K562 (cell line): ENCODE measurements at regions not wholly inside any gene's neighbourhood (a gene's known extent, or its start where the extent isn't known, plus 50 kb on each side); places are given as distances from the start of the nearest gene placed in this dataset.

ENCODE experiments used
- ATAC-seq: fragments of 200-7000 bp; cut with Tn5 transposase; 3 replicates; pipeline ENCODE4 v1.9.1; 2020; ENCODE audit warnings: moderate library complexity
- BruUV-seq: library from RNA; stranded (reverse); fragments of 400-500 nt; replicated peaks from 2 replicates; lab custom pipeline; 2021; lab: Mats Ljungman, UMichigan
- CTCF ChIA-PET: fragments of 300-600 bp; formaldehyde crosslinking; extraction: SDS; loops from one replicate; lab custom pipeline; 2021; ENCODE audit warnings: low intra/inter-chr PET ratio; lab: Yijun Ruan, JAX
- POLR2A ChIA-PET: fragments of 300-600, 350-650 bp; sonication (Branson Sonifier 250); formaldehyde crosslinking; extraction: SDS; loops from one replicate; lab custom pipeline; 2021; ENCODE audit warnings: antibody characterized with exemption, inconsistent platforms; lab: Yijun Ruan, JAX
- DNase-seq, 4 experiments: peaks; one replicate each; pipeline versions ENCODE4 v3.0.0 to v3.0.0-alpha.2; 2011 to 2018; ENCODE audit warnings: low spot score in 3 of 4, mixed read lengths in 3 of 4; ENCODE audit errors: extremely low read depth in 1 of 4
- FAIRE-seq: peaks from 2 replicates; lab custom pipeline; 2011; peaks lifted over from hg19 to GRCh38; lab: Jason Lieb, UNC
- H2AFZ ChIP-seq: 2 replicates; pipeline ENCODE4 v1.6.0; 2011; ENCODE audit warnings: low read depth, low read length, control low read depth, inconsistent platforms
- H3K27ac ChIP-seq: fragments of 200-600 bp; 3 replicates; pipeline ENCODE4 v1.8.0; 2011; ENCODE audit warnings: low read depth, mild to moderate bottlenecking, control low read depth, inconsistent platforms, low read length, moderate library complexity, mixed read lengths; ENCODE audit errors: extremely low read depth
- H3K27me3 ChIP-seq, 2 experiments: fragments of 300-600 bp in 1 of 2; 2 replicates in 1 of 2; 3 replicates in 1 of 2; pipeline versions ENCODE4 v1.6.0 to v1.8.0; 2011; ENCODE audit warnings: inconsistent platforms in 2 of 2, low read length in 2 of 2, mild to moderate bottlenecking in 1 of 2, mixed read lengths in 1 of 2, moderate library complexity in 1 of 2; ENCODE audit not compliant: control insufficient read depth in 2 of 2, insufficient read depth in 2 of 2
- H3K36me3 ChIP-seq: fragments of 300-600 bp; 3 replicates; pipeline ENCODE4 v1.8.0; 2011; ENCODE audit warnings: mild to moderate bottlenecking, low read length, inconsistent platforms; ENCODE audit not compliant: control insufficient read depth, insufficient read depth
- H3K4me1 ChIP-seq, 2 experiments: fragments of 200-600 bp in 1 of 2; replicated peaks in 1 of 2; 2 replicates in 1 of 2; 3 replicates in 1 of 2; pipeline versions ENCODE4 v1.5.1 to v1.8.0; 2011; ENCODE audit warnings: inconsistent platforms in 2 of 2, low read length in 2 of 2, mild to moderate bottlenecking in 1 of 2, mixed read lengths in 1 of 2, moderate library complexity in 1 of 2; ENCODE audit not compliant: control insufficient read depth in 2 of 2, insufficient read depth in 2 of 2
- H3K4me2 ChIP-seq: 2 replicates; pipeline ENCODE4 v1.6.1; 2011; ENCODE audit warnings: low read length, control low read depth, inconsistent platforms, mixed read lengths; ENCODE audit not compliant: insufficient read depth
- H3K4me3 ChIP-seq: fragments of 200-600 bp; sonication (generic), shearing (Covaris generic); 2 replicates; pipeline ENCODE4 v1.5.1; 2016; ENCODE audit warnings: control low read depth, inconsistent platforms
- H3K79me2 ChIP-seq: fragments of 200-600 bp; 3 replicates; pipeline ENCODE4 v1.8.0; 2011; ENCODE audit warnings: low read length, inconsistent platforms; ENCODE audit not compliant: control insufficient read depth, insufficient read depth
- H3K9ac ChIP-seq, 2 experiments: 2 replicates each; pipeline versions ENCODE4 v1.6.0 to v1.6.1; 2011; ENCODE audit warnings: low read depth in 2 of 2, low read length in 2 of 2, control low read depth in 1 of 2, inconsistent platforms in 1 of 2, mild to moderate bottlenecking in 1 of 2, mixed read lengths in 1 of 2; ENCODE audit not compliant: insufficient read depth in 1 of 2
- H3K9me1 ChIP-seq: one replicate; pipeline ENCODE4 v1.6.0; 2011; ENCODE audit warnings: inconsistent platforms, mild to moderate bottlenecking, low read length, moderate library complexity; ENCODE audit not compliant: control insufficient read depth, insufficient read depth
- H3K9me3 ChIP-seq: replicated peaks from 2 replicates; pipeline ENCODE4 v1.5.1; 2011; ENCODE audit warnings: low read depth, low read length, inconsistent platforms; ENCODE audit not compliant: control insufficient read depth, insufficient read depth
- H4K20me1 ChIP-seq: replicated peaks from 2 replicates; pipeline ENCODE4 v1.6.1; 2011; ENCODE audit warnings: low read length, inconsistent platforms, mixed read lengths; ENCODE audit not compliant: control insufficient read depth, insufficient read depth
- CAMTA2 ChIP-seq: fragments of 250-450 bp; sonication (Bioruptor Pico); conservative IDR thresholded peaks from 2 replicates; pipeline ENCODE4 v1.5.1; 2022
- E4F1 ChIP-seq: fragments of 250-450 bp; sonication (Bioruptor Pico); IDR thresholded peaks from 2 replicates; pipeline ENCODE4 v1.5.0; 2021; ENCODE audit warnings: mild to moderate bottlenecking, borderline replicate concordance
- RFX7 ChIP-seq: fragments of 250-450 bp; sonication (Bioruptor Pico); IDR thresholded peaks from 2 replicates; pipeline ENCODE4 v1.5.1; 2021; ENCODE audit warnings: mild to moderate bottlenecking
- TAF1 ChIP-seq: IDR thresholded peaks from 2 replicates; pipeline ENCODE4 v1.6.1; 2011; ENCODE audit warnings: mild to moderate bottlenecking, low read length, moderate library complexity; ENCODE audit not compliant: insufficient read depth, control insufficient read depth, severe bottlenecking; ENCODE audit errors: extremely low read depth
- THRAP3 ChIP-seq: fragments of 450-650 bp; IDR thresholded peaks from 2 replicates; pipeline ENCODE4 v1.6.1; 2016; ENCODE audit warnings: mild to moderate bottlenecking, inconsistent platforms, borderline replicate concordance
- ZBTB12 ChIP-seq: fragments of 250-450 bp; sonication (Bioruptor Pico); IDR thresholded peaks from 2 replicates; pipeline ENCODE4 v1.4.0; 2020
- ZBTB9 ChIP-seq: fragments of 450-650 bp; formaldehyde crosslinking; IDR thresholded peaks from 2 replicates; pipeline ENCODE4 v1.4.0; 2020; ENCODE audit warnings: mild to moderate bottlenecking, moderate library complexity
- ZFP30 ChIP-seq: fragments of 250-450 bp; sonication (Bioruptor Pico); IDR thresholded peaks from 2 replicates; pipeline ENCODE4 v1.8.0; 2022; ENCODE audit warnings: moderate library complexity, mild to moderate bottlenecking, inconsistent platforms, borderline replicate concordance
- WGBS: fragments of 100-300 bp; shearing (Covaris generic); methylation state at CpG from one replicate; pipeline ENCODE4 v1.1.6; 2016; ENCODE audit warnings: low coverage, mixed read lengths; ENCODE audit not compliant: insufficient coverage; ENCODE audit errors: missing lambda C conversion rate; 5-methylcytosine and 5-hydroxymethylcytosine counted together
- in situ Hi-C: fragments of 300-500 bp; cut with MboI; formaldehyde crosslinking; loops from 4 replicates; pipeline ENCODE4 v1.15.0; 2018; ENCODE audit warnings: inconsistent platforms, mixed read lengths
- intact Hi-C: fragments of 100-400 bp; cut with micrococcal nuclease; formaldehyde crosslinking; loops from 2 replicates; pipeline ENCODE4 v1.14.2; 2022

- no TSS peak for BruUV-seq
- Histone ChIP-seq H3K4me1 (no peaks in the 10 kb centered on the region), H4K20me1 (no peaks in the 10 kb centered on the region), H3K9ac (no peak overlapping the region), H3K4me3 (no peak overlapping the region), H3K4me2 (no peak overlapping the region), H3K9me3 (0 out of 2 replicates have a peak, but pooled peaks cover 1% of the 10 kb centered on the region), H3K36me3 (no peaks in the 10 kb centered on the region), H3K79me2 (no peaks in the 10 kb centered on the region), H2AFZ (no peak overlapping the region), H3K27ac (no peak overlapping the region), H3K9me1 (no peaks in the 10 kb centered on the region), H3K27me3 (no peaks in the 10 kb centered on the region)
- ChIA-PET POLR2A (no interaction called here), CTCF (no interaction called here)
- FAIRE-seq (no peak), DNase-seq (no peak), ATAC-seq (no peak)
- in situ Hi-C loops = no loop called here
- TF ChIP-seq TAF1 (no peak), ZFP30 (no peak), CAMTA2 (CRISPR knock-in tag) (no peak), ZBTB9 (CRISPR knock-in tag) (no peak), THRAP3 (no peak), RFX7 (CRISPR knock-in tag) (no peak), ZBTB12 (no peak), E4F1 (no peak)
- intact Hi-C loops = no loop called here
- 0% methylated on average over 1 of the region's 1 CpG for WGBS
These were observed 378.3 kb upstream of the NDST4 start for GRCh38 chr4:115491686-115492085.
